CD4-positive, alpha-beta T cell treated with Interleukin-10 for 1 hour (primary cell): ENCODE measurements at regions not wholly inside any gene's neighbourhood (a gene's known extent, or its start where the extent isn't known, plus 50 kb on each side); places are given as distances from the start of the nearest gene placed in this dataset.

Experiments
- DNase-seq: peaks from one replicate; pipeline ENCODE4 v3.0.0-alpha.2; 2020

- no peak for DNase-seq
These were observed 450.3 kb upstream of the THRB start for GRCh38 chr3:24944805-24945520.

GRCh38 chr3:24945563-24945962, 450.9 kb upstream of the THRB start:
- DNase-seq, result no peak

GRCh38 chr3:24947103-24947502, 452.5 kb upstream of the THRB start:
- DNase-seq, result no peak

DNA sequence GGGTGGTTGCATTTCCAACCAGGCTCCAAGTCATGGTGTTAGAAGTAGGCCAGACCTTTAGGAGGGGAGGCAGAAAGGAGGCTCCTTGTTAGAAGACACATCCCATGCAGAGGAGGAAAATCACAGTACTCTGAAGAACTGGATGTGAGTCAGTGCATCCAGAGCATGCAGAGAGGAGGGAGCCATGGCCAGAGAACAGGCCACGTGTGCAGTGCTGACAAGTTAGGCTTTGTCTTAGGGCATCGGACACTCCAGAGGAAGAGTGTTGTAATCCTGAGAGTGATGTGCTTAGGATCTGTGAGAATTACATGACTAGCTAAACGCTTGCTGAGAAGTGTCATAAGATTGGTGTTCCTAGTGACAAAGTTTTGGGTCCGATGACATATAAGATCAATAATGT, 456.5 kb upstream of the THRB start:
- no peak for DNase-seq

DNA sequence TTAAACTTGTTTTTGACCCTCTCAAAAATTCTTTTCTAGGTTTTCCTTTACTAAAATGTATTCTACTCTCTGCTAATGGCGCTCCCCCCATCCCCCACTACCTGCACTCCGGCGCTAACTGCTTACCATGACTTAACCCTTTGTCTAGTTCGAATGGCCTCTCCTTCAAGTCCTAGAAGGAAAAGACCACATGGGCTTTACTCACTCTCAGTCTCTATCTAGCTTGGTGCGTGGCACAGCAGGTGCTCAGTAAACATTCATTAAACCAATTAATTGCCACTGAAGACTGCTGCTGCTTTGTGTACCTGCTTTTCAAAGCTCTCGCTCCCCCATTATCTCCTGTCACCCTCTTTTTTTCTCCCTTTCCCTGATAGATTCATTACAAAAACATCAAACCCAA, 457.7 kb upstream of the THRB start:
- DNase-seq, result no peak

DNA sequence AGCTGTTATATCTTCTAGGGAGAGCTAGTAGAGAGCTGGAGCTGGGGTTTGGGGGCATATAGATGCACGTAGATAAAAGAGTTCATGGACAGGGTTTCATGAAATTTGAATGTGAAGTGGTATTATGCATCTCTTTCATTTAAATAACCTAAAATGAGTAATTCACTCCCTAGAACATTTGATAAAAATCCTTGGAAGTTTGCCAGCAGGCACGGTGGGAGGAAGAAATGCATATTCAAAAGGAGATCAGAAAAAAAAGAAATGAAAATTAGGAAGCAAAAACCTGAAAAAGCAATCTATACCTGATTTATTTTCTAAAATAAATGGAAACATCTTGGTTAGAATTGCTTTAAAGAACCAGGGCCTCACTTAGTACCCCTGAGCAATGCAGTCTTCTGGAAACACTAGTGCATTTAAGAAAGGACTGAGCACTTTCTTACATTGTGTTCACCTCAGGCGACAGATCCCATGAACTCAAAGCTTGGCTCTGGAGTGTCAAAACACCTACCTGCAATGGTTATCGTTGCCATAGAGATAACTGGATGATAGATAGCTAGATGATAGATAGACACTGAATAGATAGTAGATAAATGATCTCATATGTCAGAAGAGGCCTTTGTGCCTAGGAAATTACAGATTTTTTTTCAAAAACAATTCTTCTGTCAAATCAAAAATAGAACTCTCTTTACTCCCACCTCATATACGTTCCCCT, 458.6 kb upstream of the THRB start:
- DNase-seq, result no peak

DNA sequence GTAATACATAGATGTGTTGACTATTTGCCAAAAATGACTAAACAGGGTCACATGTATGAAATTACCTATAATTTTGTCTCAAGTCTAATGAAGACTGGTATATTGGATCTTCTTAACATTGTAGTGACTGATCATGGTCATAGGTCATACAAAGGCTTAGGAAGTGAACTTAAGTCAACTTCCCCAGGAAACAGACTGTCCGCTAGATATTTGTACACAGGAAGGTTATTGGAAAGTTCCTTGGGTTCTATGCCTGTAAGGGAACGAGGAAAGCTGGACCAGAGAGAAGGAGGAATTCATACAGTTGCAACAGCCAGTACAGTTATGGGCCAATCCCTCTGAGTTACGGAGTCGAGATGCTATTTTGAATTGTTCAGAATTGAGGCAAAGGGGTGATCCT, 462.0 kb upstream of the THRB start:
- DNase-seq, result no peak

- DNase-seq, result no peak
These were observed 463.6 kb upstream of the THRB start for GRCh38 chr3:24958271-24958670.

- DNase-seq, result no peak
These were observed 464.3 kb upstream of the THRB start for GRCh38 chr3:24958910-24959447.

- DNase-seq, result no peak
These were observed 464.1 kb upstream of the RARB start for GRCh38 chr3:24963762-24964625.

DNA sequence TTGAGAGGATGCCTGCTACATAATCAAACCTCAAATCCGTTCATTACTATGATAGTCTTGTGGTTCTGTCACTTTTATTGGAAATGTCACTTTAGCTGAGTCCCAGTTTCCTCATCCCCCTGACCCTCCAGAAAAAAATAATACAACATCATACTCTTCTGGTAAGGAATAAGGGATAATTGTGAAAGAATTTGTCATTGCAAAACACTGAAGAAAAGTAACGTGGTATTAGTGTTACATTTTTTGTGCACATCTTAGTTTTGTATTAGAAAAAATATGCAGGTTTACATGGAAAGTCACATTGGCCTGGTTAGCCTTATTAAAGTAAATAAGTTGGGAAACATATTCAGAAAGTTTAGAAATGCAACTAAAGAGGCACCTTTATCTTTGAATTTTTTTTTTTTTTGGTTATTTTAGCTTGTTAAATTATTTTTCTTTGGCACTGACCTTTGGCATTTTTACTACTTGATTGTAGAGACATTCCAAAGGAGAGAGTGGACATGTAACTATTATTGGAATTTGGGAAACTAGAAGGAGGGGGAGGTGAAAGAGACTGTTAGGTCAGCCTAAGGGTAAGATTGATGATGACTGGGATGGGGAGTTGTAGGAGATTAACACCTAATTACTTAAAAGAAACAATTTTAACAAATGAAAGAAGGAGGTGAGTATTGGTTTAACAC, 462.2 kb upstream of the RARB start:
- no peak for DNase-seq

DNA sequence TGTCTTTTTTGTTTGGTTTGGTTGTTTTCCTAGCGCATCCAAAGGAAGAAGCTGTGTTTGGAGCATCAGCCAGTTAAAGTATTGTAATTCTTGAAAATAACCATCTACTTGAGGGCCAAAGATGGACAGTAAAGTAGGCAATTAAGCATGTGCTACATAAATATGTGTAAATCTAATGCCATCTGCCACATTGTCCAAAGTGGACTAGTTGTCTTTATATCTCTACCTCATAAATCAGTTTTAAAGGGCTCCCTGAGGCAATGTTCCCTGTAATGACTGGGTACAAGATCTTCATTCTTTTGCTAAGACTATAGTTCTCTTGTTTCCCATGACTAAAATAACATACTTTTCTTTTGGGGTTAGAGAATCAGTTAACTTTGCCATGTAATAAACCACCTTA, 460.0 kb upstream of the RARB start:
- no peak for DNase-seq

DNA sequence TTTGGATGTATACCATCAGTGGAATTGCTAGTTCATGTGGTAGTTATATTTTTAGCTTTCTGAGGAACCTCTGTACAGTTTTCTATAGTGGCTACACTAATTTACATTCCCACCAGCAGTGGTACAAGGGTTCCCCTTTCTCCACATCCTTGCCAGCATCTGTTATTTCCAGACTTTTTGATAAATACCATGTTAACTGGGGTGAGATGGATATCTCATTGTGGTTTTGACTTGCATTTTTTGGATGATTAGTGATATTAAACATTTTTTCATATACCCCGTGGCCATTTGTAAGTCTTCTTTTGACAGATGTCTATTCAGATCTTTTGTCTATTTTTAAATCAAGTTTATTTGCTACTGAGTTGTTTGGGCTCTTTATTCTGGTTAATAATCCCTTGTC, 455.6 kb upstream of the RARB start:
- DNase-seq, result no peak

GRCh38 chr3:24981309-24981708, 446.8 kb upstream of the RARB start:
- DNase-seq, result no peak

- DNase-seq, result no peak
These were observed 446.1 kb upstream of the RARB start for GRCh38 chr3:24981924-24982323.

- no peak for DNase-seq
These were observed 442.4 kb upstream of the RARB start for GRCh38 chr3:24985668-24986067.

DNA sequence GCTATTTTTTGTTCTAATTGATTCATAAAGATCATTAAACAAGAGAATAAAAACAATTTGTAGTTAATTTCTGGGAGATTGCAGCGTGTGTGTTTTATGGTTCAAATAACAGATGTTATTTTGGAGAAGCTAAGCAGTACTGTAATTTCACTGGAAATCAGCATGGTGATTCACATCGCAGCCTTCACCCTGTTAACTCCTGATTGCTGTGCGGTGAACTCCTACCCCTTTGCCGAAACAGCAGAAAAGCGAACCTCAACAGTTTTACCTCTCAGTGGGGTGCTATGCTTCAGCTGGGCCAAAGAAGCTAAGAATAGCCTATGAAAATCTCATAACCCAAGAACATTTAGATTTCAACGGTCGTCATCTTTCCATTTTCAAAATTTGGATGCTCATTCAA, 441.5 kb upstream of the RARB start:
- DNase-seq, result no peak

- no peak for DNase-seq
These were observed 428.7 kb upstream of the RARB start for GRCh38 chr3:24999357-24999756.

GRCh38 chr3:25000971-25001591, 427.0 kb upstream of the RARB start:
- no peak for DNase-seq

GRCh38 chr3:25002052-25002451, 426.0 kb upstream of the RARB start:
- no peak for DNase-seq

DNA sequence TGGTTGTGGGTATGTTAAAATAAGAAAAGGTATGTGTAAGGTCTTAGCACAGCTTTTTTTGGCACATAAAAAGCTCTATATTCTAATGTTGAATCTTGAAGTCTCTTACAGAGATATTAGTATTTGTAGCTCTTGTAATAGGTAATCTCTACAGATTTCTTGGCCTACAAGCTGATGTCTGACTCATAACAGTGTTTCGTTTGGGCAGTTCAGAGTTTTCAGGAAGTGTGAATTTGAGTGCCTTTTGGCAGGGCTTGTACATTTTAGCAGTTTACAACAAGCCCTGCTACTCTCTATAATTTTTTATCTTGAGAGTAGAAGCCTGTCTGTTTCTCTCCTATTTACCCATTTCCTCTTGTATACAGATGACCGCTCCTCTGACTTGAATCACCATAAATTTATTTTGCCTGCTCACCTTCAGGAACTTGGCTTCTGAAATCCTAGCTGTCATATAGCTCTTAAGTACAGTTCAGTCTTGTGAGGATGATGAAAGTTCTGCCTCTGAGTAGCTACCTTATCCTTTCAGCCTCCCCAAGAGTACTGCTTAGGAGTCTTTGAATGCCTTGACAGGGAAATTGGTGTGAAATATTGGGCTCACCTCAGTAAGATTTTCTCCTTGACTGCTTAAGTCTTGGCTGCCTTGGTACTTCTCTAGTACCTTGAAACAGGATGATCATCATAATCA, 419.9 kb upstream of the RARB start:
- DNase-seq, result no peak

GRCh38 chr3:25009665-25010064, 418.4 kb upstream of the RARB start:
- no peak for DNase-seq
